Frontal cortex (tissue), 3 donors: ENCODE measurements at regions not wholly inside any gene's neighbourhood (a gene's known extent, or its start where the extent isn't known, plus 50 kb on each side); places are given as distances from the start of the nearest gene placed in this dataset.

ENCODE experiments used
- DNase-seq, 2 donors: peaks; one replicate each; pipeline ENCODE4 v3.0.0; 2012; ENCODE audit warnings: low spot score in 2 of 2
- FAIRE-seq: peaks from 2 replicates; lab custom pipeline; 2012; peaks lifted over from hg19 to GRCh38; lab: Jason Lieb, UNC
- donor health status: control.
- donor health status: control.
- donor health status: control.

DNA sequence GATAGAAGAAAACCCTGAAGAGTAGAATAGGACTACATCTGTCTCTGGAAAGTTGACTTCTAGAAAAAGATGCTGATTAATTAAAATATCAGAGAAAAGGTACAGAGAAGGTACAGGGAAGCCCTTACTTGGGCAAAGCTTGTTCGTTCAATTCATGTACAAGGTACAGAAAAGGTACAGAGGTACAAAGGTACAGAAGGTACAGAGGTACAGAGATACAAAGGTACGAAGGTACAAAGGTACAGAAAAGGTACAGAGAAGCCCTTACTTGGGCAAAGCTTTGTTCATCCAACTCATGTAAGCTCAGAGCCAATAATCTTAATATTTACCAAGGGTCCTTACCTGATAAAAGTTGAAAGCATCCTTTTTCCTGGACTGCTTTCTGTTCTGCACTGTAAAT is 182.3 kb downstream of the PCSK1 start:
- FAIRE-seq (no peak), DNase-seq (no peak)

DNA sequence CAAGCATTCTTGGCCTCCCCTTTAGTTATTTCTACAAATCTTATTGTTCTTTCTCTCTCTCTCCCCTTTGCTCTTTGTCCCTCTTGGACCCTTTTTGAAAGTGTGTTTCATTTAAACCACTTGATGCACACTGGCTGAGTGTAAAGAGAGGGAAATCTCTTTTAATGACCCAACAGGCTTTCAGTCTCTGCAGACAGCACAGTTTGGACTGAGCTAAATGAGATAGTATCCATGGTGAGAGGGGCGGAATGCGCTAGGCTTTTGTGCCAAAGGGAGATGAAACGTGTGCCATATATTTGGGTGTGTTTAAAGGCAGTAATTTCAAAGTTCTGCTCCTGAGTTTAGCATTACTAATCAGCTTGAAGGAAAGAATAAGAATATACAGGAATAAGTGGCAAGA is 184.9 kb downstream of the PCSK1 start:
- FAIRE-seq: no peak

DNA sequence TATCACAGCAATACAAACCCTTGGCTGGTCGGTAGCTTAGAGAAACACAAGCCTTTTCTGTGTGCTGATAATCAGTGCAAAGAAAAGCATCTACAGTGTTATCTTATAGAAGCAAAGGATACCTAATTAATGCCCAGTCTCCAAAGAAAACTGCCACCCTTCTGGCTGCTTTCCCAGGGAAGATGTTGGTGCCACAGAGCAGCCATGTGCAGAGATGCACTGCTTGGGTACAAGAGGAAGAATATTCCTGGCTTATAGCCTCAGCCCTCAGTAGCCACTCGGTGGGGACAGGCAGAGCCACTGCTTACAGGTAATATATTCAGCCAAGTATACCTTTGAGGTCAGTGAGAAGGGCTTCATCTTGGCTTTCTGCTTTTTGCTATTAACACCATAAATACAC is 185.3 kb downstream of the PCSK1 start:
- no peak for FAIRE-seq
- no peak for DNase-seq

More for the DNA sequence above, 184.9 kb downstream of the PCSK1 start:
- DNase-seq: no peak

DNA sequence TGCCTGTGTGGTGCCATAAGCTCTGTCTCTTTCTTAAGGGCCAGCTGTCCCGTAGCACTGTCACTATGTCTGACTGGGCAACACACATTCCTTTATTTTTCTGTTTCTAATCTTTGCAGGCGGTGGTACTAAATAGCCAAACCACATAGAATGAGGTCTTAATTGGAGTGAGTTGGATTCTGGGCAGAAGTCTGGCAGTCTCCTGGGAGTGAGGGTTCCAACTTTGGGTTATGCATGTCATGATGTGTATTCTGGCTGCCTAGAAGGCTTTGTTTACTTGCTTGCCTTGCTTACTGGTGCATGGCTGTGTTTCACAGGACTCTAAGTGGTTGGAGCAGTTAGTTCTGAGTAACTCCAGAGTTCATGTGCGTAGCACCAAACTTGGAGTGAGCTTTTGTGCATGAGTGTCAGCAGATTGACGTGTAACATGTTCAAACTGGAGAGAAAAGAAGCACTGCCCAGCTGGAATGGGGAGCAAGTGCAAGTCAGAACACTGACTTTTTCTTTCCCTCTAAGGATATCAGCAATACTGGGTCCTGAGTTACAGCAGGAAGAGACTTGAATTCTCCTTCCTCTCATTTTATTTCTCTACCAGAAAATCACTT is 185.8 kb downstream of the PCSK1 start:
- DNase-seq (no peak), FAIRE-seq (no peak)

GRCh38 chr5:96245140-96246091 is 187.6 kb downstream of the PCSK1 start:
- DNase-seq (no peak), FAIRE-seq (no peak)

GRCh38 chr5:96244696-96245095 is 188.4 kb downstream of the PCSK1 start:
- DNase-seq (no peak), FAIRE-seq (no peak)

- no peak for FAIRE-seq
- no peak for DNase-seq
These were observed 189.2 kb downstream of the PCSK1 start for GRCh38 chr5:96243862-96244261.

GRCh38 chr5:96243203-96243602 is 189.8 kb downstream of the PCSK1 start:
- FAIRE-seq (no peak), DNase-seq (no peak)

GRCh38 chr5:96242571-96242970 is 190.5 kb downstream of the PCSK1 start:
- FAIRE-seq: no peak
- no peak for DNase-seq

DNA sequence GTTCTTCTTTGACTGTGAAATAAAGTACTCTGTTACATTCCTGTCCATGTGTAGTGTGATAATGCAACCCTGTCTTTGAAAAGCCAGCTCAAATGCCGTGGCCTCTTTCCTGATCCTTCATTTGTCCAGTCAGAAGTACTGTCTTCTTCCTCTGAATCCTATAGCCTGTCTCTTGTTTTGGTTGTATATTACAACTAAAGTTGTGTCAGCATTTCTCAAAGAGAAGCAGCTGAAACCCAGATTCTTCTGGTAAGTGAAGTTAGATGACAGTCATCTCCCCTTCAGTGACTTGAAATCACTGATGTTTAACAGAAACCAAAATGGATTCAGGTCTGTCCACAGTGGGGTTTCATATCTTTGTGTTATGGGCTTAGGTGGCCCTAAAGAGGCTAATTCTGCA is 196.2 kb downstream of the PCSK1 start:
- DNase-seq (no peak), FAIRE-seq (no peak)

- DNase-seq (no peak), FAIRE-seq (no peak)
These were observed 197.0 kb downstream of the PCSK1 start for GRCh38 chr5:96236051-96236450.

DNA sequence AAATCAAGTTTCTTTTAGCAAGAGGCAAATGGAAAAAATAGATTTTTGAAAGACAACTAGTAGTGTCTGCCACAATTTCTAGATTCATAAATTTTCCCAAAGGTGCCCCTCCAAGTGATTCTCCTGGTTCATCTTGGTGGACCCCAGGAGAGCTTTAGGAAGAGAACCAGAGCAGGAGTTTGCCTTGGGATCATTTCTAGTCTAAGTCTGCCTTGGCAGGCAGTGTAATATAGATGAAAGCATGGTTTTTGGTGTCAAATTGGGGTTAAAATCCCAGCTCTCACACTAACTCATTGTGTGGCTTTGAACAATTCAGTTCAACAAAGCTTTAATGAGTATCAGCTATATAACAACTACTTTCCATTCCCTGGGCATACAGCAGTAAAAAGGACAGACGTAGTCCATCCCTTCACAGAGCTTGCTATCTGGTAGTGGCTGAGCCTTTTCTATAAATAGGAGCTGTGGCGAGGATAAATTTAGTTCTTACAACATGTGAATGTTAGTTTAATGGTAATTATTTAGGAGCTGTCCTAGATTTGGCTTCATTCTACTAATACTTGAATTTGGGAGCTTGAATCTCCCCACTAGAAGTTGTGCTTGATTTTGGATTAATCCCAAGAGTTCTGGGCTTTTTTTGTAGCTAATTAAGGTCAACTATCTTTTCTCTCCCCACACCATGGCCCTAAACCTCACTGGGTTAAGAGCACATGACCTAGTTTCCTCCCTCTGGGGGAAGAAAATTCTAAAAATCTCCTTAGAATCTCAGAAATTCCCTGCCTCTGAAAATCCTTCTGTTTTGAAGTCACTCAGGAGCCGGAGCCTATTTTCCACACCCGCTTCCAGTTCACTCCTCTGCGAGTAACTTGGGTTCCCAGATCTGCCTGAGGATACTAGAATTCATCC is 197.8 kb downstream of the PCSK1 start:
- no peak for FAIRE-seq
- no peak for DNase-seq

- FAIRE-seq: no peak
- DNase-seq: no peak
These were observed 200.4 kb downstream of the PCSK1 start for GRCh38 chr5:96232602-96233001.

GRCh38 chr5:96229188-96229587 is 203.9 kb downstream of the PCSK1 start:
- DNase-seq: no peak
- no peak for FAIRE-seq

GRCh38 chr5:96228408-96228807 is 204.6 kb downstream of the PCSK1 start:
- FAIRE-seq (no peak), DNase-seq (no peak)

DNA sequence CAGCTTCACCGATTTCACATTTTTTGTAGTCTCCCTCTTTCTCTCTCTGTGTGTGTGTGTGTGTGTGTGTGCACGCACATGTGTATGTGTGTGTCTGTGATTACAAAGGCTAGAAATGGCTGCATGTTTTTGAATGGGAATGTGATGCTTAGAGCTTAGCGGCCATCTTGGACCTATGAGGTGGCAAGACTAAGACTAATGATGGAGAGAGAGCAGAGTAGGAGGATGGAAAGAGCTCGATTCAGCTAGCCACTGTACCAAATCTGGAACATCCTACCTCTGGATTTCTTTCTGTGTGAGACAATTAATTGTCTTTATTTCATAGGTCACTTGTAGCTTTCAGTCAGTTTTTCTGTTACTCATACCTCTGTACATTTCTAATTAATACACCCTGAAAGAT is 205.1 kb downstream of the PCSK1 start:
- no peak for FAIRE-seq
- DNase-seq: no peak

- FAIRE-seq (no peak), DNase-seq (no peak)
These were observed 206.0 kb downstream of the PCSK1 start for GRCh38 chr5:96226941-96227552.

GRCh38 chr5:96222129-96222528 is 210.9 kb downstream of the PCSK1 start:
- FAIRE-seq (no peak), DNase-seq (no peak)

- FAIRE-seq (no peak), DNase-seq (no peak)
These were observed 212.2 kb downstream of the PCSK1 start for GRCh38 chr5:96220610-96221390.
